HG02759 (cell line): ENCODE measurements at regions not wholly inside any gene's neighbourhood (a gene's known extent, or its start where the extent isn't known, plus 50 kb on each side); places are given as distances from the start of the nearest gene placed in this dataset.
A peak's percentile ranks its signal among the peaks of the same experiment; 100 is the strongest.

Experiments
- ATAC-seq: cut with Tn5 transposase; IDR thresholded peaks from one replicate; pipeline ENCODE4 v1.9.1; 2021; ENCODE audit warnings: mild to moderate bottlenecking, moderate library complexity; ENCODE audit not compliant: unreplicated experiment

DNA sequence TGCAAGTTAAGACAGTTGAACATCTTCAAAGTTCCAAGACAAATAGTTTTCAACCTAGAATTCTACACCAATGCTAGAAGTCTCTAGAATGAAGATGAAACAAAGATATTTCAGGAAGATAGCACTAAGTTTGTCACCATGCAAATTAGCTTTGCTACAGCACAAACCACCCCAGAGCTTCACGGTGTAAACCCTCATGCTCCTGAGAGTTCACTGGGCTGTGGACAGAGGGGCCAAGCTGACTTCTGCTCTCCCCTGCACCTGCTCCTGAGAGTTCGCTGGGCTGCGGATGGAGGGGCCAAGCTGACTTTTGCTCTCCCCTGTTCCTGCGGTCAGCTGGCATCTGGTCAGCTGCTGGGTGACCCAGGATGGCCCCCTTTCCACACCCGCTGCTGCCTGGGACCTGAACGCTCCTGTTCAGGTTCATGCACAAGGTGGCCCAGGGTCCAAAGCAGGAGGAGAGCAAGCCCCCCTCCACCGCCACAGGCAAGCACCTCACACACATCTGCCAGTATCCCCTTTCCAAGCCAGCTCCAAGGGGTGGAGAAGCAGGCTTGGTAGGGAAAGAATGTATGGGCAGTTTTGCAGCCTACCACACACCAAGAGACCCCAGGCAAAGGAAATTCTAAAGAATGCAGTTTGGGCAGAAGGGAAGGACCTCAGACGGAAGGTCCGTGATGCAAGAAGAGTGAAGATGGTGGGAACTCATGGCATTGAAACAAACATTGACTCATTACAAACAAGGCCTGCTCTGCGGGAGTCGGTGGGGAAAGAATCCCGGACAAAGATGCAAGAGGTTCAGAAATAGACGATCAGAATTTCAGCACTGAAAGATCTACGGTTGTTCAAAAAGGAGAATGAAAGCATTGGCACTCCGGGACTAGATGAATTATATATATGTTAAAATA lies 137.8 kb upstream of the PPP2R2D start:
- peak; percentile 44 for ATAC-seq

DNA sequence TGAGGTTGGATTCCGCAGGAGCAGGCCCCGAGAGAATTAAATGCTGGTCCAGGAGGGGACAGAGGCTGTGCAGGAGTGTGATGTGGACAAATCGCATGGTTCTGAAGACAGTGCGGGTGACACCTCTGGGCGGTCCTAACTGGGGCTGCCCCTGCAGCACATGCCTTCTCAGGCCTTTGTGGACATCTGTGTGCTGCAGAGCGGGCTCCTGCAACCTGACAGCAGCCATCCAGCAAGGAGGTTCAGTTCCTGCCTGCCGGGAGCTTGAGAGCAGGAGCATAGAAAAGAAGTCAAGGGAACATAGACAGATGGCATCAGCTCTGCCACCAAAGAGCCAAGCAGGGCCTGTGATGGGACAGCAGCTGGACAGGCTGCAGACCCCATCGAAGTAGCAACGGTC lies 135.9 kb upstream of the PPP2R2D start:
- ATAC-seq, result no peak

DNA sequence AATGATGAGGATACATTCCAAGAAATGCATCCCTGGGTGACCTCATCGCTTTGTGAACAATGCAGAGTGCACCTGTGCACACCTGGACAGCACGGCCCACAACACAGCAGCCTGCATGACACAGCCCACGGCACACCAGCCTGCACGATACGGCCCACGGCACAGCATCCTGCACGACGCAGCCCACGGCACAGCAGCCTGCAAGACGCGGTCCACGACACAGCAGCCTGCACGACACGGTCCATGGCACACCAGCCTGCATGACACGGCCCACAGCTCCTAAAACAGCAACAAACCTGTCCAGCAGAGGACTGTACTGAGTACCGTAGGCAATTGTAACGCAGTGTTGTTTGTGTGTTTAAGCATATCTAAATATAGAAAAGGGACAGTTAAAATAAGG lies 134.7 kb upstream of the PPP2R2D start:
- no peak for ATAC-seq

DNA sequence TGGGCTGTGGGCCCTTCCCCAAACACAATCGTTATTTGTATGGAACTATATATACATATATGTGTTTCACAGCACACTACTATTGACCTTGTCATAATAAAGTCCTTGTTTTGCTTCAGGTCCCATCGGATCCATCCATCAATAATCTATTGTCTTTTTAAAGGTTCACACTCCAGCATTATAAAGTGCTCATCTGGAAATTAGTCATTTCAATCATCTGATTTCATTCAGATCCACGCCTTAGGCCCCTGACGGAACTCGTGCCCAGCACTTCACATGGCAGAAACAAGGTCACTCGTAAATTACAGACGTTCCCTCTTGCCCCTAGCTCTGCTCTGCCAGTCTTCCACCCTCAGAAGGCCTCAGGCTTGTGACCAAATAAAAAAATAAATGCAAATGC lies 133.1 kb upstream of the PPP2R2D start:
- no peak for ATAC-seq

DNA sequence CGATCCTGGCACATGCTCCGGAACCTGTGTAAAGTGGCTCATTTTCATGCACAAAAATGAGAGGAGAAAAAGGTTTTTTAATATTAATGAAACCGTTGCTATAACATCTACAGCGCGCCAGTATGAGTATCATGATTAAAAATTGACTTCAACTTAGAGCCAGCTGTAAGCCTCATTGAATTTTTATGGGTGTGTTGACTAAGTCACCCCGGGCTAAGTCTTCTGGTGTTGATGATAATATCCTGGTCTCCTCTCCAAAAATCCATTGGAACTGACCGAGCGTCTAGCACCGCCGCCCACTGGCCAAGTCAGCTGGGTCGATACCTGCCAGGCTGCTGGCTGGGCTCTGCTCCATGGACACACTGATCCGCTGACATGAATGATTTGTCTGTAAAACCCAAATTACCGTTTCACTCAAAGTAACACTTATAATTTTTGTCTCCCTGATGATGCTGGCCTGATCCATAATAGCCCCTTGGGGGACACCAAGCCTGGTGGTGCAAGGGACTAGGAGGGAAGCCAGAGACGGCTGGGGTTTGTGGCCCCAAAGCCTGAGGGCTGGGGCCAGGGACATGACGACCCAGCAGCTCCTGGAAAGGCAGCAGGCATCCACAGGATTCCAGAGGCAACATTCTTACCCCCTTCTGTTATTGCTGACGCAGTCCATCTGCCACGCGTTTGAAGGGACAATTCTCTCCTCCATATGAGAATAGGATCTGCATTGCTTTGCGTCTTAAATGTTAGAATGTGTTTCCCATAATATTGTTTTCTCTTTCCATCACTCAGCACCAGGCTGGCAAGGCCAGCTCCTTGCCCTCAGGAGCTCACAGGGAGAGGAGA lies 131.0 kb upstream of the PPP2R2D start:
- ATAC-seq, result no peak

DNA sequence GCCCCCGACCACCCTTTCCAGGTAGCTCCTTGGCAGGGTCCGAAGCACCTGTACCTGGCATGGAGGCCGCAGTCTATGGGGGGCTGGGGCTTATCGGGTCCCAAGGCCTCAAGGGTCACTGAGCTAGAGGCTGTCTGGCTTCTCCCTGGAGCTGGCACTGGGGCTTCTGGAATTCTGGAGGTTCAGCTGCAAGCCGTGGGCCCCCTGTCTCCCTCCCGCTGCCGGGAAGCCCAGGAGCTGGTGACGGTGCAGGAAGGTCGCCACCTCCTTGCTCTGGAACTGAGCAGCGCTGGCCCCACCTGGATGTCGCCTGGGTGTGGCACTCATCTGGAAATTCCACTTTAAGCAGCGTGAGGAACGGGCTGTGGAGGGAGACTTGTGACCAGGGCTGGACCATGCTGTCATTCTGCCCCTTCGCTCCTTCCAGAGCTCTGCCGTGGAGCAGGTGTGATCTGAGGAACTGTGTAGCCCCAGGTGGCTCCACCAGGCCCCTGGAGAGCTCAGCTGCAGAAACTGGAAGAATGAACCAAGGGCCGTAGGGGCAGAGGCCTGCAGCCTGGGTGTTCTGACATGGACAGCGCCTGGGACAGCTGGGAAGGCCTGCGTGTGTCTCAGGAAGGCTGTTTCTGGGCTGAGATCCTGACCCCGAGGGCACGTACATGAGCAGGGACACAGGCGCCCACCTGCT lies 129.7 kb upstream of the PPP2R2D start:
- ATAC-seq, result no peak

DNA sequence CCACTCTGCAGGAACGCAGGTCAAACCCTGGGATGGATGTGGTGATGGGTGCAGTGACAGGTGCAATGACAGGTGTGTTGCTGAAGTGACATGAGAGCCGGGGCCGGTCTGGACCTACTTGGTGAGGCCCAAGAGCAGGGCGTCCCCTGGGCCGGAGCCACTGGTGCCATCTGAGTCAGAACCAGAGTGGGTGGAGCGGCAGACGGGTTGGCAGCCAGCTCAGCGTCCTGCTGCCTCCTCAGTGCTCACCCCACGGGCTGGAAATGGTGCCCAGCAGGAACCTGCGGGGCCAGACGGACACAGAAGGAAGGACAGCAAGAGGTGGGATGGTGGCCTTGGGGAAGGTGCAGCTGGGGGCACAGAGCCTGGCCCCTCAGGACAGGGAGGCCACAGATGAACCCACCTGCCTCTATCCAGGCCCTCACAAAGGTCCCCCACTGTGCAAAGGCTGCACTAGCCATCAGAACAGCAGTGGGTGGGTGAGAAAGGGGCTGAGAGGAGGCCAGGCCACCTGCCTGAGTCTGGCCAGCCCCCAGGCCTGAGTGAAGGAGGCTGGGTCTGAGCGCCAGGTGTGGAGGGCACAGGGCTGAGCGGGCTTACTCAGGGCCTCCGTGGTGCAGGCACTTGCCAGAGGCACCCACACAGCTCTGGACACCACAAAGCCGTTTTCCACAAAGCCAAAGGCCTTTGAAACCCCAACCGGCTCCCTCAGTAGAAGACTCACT lies 129.0 kb upstream of the PPP2R2D start:
- no peak for ATAC-seq

DNA sequence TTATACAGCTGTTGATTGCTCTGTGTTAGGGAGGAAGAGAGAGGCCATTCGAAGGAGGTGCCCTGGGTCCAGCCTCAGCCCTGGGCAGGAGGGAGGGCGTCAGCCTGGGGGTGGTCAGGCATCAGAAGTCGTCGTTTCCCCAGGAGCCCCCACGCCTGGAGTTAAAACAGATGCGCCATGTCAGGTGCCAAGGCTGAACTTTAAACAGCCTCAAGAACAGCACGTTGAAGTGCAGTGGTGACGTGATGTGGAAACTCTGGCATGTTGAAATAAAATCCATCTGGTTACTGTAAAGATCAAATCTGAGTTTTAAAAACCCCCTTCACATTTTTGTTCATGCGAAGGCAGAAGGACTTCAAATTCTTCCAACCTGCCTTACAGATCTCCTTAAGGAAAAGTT lies 128.4 kb upstream of the PPP2R2D start:
- no peak for ATAC-seq

DNA sequence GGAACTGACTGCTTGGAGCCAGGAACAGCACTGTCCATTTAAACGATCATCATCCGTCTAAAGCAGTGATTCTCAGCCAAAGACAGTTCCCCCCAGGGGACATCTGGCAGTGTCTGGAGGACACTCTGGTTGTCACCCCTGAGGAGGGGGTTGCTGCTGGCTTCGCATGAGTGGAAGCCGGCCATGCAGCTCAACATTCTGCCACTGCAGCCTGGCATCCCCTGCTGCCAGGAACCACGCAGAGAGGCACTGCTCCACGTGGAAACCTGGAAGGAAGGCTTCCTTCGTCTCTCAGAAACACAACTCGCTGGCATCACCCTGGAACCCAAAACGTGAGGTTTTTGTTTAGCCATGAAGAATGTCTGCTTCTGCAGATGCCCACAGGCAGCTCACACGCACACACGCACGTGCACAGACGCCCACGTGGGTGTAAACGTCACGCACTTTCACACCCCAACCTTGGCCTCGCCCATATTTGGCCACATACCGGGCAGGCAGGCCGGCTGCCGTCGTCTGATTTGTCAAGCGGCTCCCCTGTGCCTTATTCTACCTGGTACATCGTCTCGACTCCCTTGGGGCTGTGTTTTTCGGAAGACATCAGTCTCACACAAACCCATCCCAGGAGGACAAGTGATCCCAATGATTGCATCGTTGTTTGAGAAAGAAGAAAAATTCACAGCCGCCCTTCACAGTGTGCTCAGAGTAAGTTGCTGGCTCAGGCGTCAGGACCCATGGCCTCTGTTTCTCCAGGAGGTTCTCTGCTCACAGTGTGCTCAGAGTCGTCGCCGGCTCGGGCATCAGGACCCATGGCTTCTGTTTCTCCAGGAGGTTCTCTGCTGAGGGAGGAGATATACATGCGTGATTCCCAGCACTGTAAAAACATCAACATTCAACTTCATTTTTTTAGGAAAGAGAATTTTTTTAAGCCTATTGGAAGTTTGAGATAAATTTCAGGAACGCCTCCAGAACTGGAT lies 127.2 kb upstream of the PPP2R2D start:
- ATAC-seq, result no peak

DNA sequence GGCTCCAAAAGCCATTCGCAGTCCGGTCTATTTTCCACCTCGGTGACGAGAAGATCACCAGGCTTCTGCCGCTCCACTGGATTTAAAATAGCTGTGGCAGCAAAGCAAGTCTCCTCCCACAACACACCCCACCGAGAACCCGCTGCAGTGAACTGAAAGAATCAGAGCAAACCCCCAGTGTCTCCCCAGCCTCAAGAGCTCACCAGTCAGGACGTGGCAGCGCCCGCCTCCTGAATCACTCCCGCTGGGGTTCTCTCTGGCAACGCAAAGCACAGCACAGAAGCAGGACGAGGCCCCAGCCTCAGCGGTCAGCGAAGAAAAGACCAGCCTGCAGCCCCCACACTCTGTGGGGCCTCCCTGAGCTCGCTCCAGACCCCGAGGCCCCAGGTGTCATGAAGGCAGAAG lies 126.1 kb upstream of the PPP2R2D start:
- ATAC-seq, result no peak

DNA sequence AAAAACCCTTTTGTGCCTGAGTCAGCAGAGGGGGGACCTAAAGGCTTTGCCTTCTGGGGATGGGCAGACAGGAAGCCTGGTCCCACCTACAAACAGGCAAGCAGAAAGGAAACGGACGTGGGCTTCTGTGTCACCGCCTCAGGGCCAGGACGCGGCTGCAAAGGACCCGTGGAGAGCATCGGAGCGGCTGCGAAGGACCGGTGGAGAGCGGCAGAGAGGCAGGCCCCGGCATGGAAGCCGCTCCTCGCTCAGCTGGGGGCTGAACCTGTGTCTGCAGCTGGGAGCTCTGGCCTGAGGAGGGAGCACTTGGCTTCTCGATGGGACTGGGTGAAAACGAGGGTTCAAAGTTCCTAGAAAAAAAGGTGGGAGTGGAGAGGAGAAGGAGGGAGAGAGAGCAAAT lies 125.4 kb upstream of the PPP2R2D start:
- ATAC-seq, result no peak

DNA sequence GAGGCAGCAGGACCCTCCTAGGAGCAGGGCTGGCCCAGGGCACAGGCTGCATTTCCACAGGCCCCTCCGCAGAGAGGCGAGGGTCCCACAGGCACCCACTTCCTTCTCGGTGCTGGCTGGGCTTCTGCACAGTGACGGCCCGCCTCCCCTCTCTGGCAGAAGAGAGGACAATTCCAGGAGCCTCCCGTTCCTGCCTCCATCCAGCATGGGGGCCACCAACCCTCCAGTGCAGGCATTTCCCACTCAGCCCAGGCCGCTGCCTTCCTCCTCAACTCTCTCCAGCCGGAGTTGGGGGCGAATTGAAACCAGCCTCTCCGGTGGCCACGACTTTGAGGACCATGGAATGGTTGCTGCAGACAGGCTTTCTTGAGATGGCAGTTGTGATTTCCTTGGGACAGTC lies 125.0 kb upstream of the PPP2R2D start:
- no peak for ATAC-seq

DNA sequence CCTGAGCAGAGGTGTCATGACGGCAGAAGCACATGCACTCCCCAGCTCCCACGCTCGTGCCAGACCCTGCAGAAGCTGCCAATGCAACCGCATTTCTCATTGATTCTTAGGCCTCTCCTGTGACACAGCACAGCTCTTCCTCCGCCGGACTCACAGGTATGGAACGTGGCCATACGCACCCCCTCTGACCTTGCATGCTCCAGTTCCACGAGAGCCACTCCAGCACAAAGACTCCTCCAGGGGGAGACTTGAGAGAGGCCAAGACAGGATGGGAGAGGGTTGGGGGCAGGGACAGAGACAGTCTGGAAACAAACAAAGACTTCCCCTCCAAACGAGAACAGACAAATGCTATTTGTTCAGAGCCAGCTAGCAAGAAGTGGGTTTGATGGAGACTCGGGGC lies 124.3 kb upstream of the PPP2R2D start:
- ATAC-seq, result no peak

DNA sequence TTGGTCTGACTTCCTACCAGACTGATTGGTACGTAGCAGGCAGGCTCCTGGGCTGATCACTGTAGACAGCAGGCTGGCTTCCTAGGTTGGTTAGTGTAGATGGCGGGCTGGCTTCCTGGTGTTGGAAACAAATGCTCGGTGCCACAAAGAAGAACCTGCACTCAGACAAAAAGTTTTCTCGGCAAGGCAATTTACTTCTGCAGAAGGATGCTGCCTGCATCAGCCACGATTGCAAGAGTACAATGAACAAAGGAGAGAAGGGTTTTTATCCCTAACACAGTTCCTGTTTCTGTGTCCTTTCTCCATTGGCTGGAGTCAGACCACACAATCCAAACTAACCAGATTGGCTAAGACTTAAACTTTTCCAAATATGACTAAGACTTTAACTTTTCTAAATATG lies 123.6 kb upstream of the PPP2R2D start:
- ATAC-seq, result no peak

DNA sequence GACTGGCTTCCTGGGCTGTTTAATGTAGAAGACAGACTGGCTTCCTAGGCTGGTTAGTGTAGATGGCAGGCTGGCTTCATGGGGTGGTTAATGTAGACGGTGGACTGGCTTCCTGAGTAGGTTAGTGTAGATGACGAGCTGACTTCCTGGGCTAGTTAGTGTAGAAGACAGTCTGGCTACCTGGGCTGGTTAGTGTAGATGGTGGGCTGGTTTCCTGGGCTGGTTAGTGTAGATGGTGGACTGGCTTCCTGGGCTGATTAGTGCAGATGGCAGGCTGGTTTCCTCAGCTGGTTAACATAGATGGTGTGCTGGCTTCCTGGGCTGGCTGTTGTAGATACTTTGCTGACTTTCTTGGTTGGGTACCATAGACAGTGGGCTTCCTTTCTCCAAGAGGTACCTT lies 122.9 kb upstream of the PPP2R2D start:
- no peak for ATAC-seq

DNA sequence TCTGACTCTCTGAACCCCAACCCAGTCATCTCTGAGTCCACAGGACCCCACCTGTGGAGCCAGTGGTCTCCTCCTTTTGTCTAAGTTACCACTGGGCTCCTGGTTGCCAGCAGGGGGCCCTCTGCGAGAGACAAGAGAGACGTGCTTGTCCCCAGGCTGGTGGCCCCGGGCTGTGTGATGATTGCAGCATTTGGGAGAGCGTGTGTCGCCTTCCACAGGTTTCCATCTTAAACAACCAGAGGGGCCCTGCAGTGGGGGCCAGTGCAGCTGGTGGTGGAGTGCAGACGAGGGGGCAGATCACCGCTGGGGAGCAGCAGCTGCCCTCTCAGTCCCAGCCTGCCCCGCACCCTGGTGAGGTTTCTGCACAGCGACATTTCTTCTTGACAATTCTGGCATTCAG lies 122.4 kb upstream of the PPP2R2D start:
- no peak for ATAC-seq

DNA sequence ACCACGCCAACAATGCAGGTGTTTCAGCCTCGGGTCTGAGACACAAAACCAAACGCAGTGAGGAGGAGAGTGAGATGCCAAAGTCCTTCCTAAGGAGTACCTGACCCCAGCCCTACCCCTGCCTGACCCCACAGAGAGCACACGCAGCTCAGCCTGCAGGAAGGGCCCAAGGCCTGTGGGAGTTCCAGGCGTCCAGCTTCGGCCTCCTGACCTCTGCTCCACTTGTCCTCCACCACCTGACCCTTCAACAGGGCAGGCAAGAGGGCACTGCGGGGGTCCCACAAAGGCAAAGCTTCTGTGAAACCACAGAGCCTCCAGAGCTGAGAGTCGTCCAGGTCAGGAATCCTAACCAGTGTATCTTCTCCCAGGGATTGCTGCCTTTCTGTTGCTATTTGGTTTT lies 122.0 kb upstream of the PPP2R2D start:
- ATAC-seq, result no peak

DNA sequence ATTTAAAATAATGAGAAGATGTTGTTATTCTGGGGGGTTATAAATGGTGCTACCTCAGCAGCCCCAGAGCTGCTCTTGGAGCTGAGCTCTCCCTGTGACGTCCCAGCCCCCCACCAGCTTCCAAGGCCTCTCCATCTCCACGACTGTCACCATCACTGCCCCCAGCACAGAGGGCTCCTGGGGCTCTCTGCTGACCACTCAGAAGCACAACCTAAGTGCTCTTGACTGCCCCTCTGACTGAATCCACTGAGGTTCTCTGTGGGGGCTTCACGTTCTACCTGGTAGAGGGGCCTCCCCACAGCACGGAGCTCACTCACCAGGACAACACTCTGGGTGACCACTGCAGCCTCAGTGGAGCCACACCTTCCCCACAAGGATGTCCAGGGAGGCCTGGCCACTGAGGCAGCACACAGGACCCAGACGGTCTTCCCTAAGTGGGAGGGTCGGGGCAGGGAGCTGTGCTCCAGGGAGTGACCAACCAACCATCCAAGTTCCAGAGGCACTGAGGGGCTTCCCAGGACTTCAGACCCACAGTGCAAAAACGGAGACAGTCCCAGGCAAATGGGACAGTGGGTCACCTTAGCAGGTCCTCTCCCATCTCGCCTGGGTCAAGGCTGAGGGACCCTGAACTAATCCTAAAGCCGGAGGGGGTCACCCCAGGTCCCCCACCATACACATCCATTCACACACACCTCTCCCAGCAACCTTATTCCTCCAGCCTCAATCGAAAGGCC lies 121.0 kb upstream of the PPP2R2D start:
- no peak for ATAC-seq

DNA sequence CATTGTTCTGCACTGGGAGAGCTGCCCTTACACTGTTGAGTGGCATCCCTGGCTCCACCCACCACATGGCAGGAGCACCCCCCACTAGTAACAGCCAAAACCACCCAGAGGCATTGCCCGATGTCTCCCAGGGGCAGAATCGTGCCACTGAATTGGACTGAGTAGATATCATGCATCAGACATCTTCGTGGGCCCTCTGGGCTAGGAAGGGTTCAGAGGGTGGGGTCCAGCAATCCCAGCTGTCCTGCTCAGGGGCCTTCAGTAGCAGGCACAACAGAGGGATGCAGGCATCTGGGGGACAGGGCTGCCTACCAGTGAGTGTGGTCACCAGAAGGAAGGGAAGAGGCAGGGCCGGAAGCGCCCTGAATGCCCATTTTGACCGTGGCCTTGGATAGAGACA lies 119.7 kb upstream of the PPP2R2D start:
- ATAC-seq, result no peak
